ENCODE measurements at regions not wholly inside any gene's neighbourhood (a gene's known extent, or its start where the extent isn't known, plus 50 kb on each side); places are given as distances from the start of the nearest gene placed in this dataset.
"Not testable (repeated sequence)": the region's sequence is repeated elsewhere in the genome, so short reads cannot be mapped to it uniquely, and the experiment has no call there.

DNA sequence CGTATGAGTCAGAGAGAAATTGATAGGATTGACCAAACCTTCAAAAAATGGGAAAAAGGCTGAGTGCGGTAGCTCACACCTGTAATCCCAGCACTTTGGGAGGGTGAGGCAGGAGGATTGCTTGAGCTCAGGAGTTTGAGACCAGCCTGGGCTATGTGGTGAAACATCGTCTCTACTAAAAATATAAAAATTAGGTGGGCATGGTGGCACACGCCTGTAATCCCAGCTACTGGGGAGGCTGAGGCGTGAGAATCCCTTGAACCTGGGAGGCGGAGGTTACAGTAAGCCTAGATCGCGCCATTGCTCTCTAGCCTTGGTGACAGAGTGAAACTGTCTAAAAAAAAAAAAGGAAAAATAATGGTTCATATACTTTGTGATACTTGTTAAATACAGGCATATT, 59.9 kb upstream of the TPTE start:
- not testable (repeated sequence) for TF ChIP-seq MAZ (IDR thresholded peaks at IDR 0.05; ENCODE audit: borderline replicate concordance, low read depth, low read length); RCOR1 (IDR thresholded peaks at IDR 0.05; ENCODE audit: insufficient replicate concordance, low read length); MXI1 (IDR thresholded peaks at IDR 0.05; ENCODE audit: borderline replicate concordance, low read depth, low read length); FOS (IDR thresholded peaks at IDR 0.05; ENCODE audit: low read depth, low read length); RAD21 (IDR thresholded peaks at IDR 0.05; ENCODE audit: low read length); POLR2A (IDR thresholded peaks at IDR 0.05; ENCODE audit: low read depth, low read length)
- TF ChIP-seq, protein P1, sequence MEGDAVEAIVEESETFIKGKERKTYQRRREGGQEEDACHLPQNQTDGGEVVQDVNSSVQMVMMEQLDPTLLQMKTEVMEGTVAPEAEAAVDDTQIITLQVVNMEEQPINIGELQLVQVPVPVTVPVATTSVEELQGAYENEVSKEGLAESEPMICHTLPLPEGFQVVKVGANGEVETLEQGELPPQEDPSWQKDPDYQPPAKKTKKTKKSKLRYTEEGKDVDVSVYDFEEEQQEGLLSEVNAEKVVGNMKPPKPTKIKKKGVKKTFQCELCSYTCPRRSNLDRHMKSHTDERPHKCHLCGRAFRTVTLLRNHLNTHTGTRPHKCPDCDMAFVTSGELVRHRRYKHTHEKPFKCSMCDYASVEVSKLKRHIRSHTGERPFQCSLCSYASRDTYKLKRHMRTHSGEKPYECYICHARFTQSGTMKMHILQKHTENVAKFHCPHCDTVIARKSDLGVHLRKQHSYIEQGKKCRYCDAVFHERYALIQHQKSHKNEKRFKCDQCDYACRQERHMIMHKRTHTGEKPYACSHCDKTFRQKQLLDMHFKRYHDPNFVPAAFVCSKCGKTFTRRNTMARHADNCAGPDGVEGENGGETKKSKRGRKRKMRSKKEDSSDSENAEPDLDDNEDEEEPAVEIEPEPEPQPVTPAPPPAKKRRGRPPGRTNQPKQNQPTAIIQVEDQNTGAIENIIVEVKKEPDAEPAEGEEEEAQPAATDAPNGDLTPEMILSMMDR (conservative IDR thresholded peaks at IDR 0.05; ENCODE audit: low read depth, low read length) = not testable (repeated sequence)

All from IMR-90 (cell line).